OCI-LY3 (cell line): ENCODE measurements at regions not wholly inside any gene's neighbourhood (a gene's known extent, or its start where the extent isn't known, plus 50 kb on each side); places are given as distances from the start of the nearest gene placed in this dataset.

Experiments
- CTCF ChIP-seq: fragments of 200-600, 300-600 bp; sonication (generic); IDR thresholded peaks from 2 replicates; pipeline ENCODE4 v1.5.1; 2014; ENCODE audit warnings: antibody characterized with exemption, low read length, low read depth
- EZH2phosphoT487 ChIP-seq: fragments of 200-600 bp; shearing (Covaris generic); IDR thresholded peaks from 2 replicates; pipeline ENCODE4 v1.6.1; 2018; ENCODE audit warnings: antibody characterized with exemption, mixed run types, low read depth

GRCh38 chr18:76564655-76565237 lies 69.7 kb upstream of the ZNF516 start:
- TF ChIP-seq CTCF (no peak), EZH2phosphoT487 (no peak)
